Epithelial cell of esophagus (primary cell): ENCODE measurements at regions not wholly inside any gene's neighbourhood (a gene's known extent, or its start where the extent isn't known, plus 50 kb on each side); places are given as distances from the start of the nearest gene placed in this dataset.

ENCODE experiments used
- DNase-seq: peaks from one replicate; pipeline ENCODE4 v3.0.0; 2010; ENCODE audit warnings: low read depth
- H3K4me3 ChIP-seq: 2 replicates; pipeline ENCODE4 v1.5.1; 2011; ENCODE audit warnings: mild to moderate bottlenecking, low read length, control low read depth
- TF ChIP-seq, protein P1 (sequence below): IDR thresholded peaks from 2 replicates; pipeline ENCODE4 v1.5.1; 2011; ENCODE audit warnings: low read depth, mild to moderate bottlenecking, low read length, control low read depth, inconsistent platforms; ENCODE audit not compliant: insufficient read depth; ENCODE audit errors: missing control alignments

DNA sequence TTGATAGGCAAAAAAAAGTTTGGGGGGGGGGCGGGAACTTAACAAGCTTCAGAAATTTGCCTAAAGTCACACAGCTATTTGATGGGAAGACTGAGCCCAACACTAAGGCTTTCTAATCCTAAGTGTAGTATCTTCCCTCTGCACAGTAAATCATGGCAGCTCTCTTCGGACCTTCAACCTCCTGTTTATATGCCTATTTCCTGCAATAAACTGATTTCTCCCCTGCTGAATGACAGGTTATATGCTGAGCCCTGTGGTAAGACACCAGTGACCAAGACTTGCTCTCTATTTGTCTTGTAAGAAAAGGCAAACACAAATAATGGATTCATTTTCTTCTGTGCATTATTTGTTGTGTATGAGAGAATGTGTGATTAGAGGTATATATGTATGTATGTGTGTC, 355.8 kb upstream of the ARRDC4 start:
- TF ChIP-seq, protein P1, sequence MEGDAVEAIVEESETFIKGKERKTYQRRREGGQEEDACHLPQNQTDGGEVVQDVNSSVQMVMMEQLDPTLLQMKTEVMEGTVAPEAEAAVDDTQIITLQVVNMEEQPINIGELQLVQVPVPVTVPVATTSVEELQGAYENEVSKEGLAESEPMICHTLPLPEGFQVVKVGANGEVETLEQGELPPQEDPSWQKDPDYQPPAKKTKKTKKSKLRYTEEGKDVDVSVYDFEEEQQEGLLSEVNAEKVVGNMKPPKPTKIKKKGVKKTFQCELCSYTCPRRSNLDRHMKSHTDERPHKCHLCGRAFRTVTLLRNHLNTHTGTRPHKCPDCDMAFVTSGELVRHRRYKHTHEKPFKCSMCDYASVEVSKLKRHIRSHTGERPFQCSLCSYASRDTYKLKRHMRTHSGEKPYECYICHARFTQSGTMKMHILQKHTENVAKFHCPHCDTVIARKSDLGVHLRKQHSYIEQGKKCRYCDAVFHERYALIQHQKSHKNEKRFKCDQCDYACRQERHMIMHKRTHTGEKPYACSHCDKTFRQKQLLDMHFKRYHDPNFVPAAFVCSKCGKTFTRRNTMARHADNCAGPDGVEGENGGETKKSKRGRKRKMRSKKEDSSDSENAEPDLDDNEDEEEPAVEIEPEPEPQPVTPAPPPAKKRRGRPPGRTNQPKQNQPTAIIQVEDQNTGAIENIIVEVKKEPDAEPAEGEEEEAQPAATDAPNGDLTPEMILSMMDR, result no peak
- DNase-seq, result no peak
- no peak overlapping the region for H3K4me3 ChIP-seq

DNA sequence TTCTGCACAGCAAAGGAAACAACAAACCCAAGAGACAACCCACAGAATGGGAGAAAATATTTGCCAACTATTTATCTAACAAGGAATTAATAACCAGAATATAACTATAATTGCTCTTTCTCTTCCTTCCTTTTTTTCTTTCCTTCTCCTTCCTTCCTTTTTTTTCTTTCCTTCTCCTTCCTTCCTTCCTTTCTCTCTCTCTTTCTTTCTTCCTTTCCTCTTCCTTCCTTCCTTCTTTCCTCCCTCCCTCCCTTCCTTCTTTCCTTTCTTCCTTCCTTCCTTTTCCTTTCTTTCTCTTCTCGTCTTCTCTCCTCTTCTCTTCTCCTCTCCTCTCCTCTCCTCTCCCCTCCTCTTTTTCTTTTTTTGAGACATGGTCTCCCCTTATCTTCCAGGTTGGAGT, 345.4 kb upstream of the ARRDC4 start:
- TF ChIP-seq, protein P1, result no peak
- no peak overlapping the region for H3K4me3 ChIP-seq
- DNase-seq, result no peak

DNA sequence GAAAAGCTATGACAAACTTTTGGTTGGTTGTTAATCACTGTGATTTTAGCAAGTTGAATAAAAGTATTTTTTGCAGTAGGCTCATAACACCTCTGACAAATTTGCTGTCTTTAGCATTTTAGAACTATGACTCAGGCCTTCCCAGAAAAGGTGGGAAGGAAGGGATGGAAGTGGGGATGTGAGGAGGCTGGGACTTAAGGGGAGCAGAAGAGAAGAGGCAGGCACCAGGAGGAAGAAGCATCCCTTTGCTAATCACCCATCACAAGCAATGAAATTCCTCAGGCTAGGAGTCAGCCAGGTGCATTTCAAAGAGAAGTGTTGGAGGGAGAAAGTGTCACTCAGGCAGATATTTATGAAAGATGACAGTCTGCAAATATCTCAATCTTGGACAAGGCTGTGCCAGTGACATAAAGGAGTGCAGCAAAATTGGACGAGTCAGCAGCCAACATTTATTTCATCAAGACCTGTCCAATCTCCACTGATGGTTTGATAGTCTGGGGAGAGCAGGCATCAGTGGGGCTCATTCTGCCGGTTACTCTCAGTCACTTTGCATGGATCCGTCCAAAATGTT, 337.3 kb upstream of the ARRDC4 start:
- no peak overlapping the region for H3K4me3 ChIP-seq
- DNase-seq, result no peak
- TF ChIP-seq, protein P1, result no peak

DNA sequence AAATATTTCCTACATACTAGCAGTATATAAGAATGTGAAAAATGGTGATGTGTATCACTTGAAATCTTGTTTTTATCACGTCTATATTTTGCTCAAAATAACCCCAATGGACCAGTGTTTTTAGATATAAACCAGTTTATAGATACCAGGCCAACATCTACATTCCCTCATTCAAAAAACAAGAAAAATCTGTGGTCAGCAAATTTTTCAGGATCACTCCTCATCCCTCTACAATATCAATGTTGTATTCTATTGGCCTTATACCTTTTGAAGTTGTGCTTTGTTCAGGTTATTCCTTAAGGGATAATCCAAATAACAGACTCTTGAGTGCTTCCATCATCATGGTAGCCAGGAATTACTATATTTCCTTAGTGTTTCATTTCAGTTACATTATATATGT, 332.9 kb upstream of the ARRDC4 start:
- H3K4me3 ChIP-seq, result no peak overlapping the region
- DNase-seq, result no peak
- TF ChIP-seq, protein P1, result no peak

DNA sequence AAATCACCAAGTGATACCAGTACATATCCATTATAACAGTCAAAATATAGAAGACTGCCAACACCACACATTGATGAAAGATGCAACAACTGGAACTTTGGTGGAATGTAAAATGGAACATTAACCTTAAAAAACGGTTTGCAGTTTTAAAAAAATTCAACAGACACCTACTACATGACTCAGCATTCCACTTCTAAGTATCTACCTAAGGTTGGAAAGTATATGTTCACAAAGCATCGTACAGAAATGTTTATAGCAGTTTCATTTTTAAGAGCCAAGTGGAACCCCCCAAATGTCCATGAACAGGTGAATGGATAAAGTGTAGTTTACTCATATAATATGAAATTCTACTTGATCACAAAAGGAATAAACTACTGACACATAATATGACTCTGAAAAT, 314.7 kb upstream of the ARRDC4 start:
- H3K4me3 ChIP-seq, result no peak overlapping the region
- no peak for DNase-seq
- TF ChIP-seq, protein P1, result no peak

DNA sequence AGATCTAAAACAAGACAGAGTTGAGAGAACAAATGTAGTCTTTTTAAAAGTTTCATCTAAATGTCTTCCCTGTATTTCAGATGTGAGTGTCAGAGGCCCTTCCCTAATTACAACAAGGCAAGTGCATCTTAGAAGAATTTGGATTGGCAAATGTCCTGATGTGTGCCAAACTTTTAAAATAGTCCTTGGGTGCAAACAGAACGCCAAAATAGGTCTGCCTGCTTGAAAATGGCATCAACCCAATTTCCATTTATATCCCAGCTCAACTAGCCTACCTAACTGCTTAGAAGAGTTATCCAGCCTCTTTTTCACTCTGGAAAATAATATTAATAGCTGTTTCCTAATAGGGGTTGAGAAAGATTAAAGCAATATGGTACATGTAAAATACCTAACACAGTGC, 311.8 kb upstream of the ARRDC4 start:
- TF ChIP-seq, protein P1, result no peak
- no peak for DNase-seq
- no peak overlapping the region for H3K4me3 ChIP-seq

DNA sequence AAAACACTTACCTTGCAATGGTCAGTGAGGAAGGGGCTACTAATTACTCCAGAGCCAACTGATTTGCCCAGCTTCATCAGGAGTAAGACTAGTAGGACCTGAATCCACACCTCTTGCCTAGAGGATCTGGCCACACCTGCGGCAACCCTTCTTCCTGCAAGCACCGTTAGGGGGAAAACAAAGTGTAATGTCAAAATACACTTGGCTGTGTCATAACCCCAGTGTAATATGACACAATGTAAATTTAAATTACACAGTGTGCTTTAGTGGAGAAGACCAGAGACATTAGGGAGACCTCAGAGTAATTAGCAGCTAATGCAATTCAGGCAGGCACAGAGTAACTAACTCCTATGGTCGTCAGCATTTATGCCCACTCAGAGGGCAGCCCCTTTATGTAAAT, 308.5 kb upstream of the ARRDC4 start:
- peak; percentile 4 for DNase-seq
- TF ChIP-seq, protein P1, result no peak
- no peak overlapping the region for H3K4me3 ChIP-seq
